Adrenal gland (tissue), 5 donors: ENCODE measurements at regions not wholly inside any gene's neighbourhood (a gene's known extent, or its start where the extent isn't known, plus 50 kb on each side); places are given as distances from the start of the nearest gene placed in this dataset.

Source experiments
- CTCF ChIP-seq, 6 experiments: fragments of 450-650 bp in 4 of 6; fragments of 200-600 bp in 2 of 6; sonication (generic) in 1 of 6; IDR thresholded peaks; 1 replicate in 5 of 6; 2 replicates in 1 of 6; pipeline versions ENCODE4 v1.5.1 to v1.8.0; 2016 to 2021; ENCODE audit warnings: antibody characterized with exemption in 6 of 6, mild to moderate bottlenecking in 2 of 6, moderate library complexity in 1 of 6
- POLR2A ChIP-seq, 2 donors: fragments of 450-650 bp; IDR thresholded peaks; one replicate each; pipeline ENCODE4 v1.6.1; 2017; ENCODE audit warnings: antibody characterized with exemption in 2 of 2, mild to moderate bottlenecking in 2 of 2, moderate library complexity in 1 of 2
- donor health status: DM: no; HTN: no; CAD: no.

GRCh38 chr2:52659546-52659945, 1108.1 kb upstream of the CHAC2 start:
- no peak for TF ChIP-seq CTCF (IDR thresholded peaks at IDR 0.05)
- no peak for TF ChIP-seq POLR2A (IDR thresholded peaks at IDR 0.05)
